ENCODE measurements at regions not wholly inside any gene's neighbourhood (a gene's known extent, or its start where the extent isn't known, plus 50 kb on each side); places are given as distances from the start of the nearest gene placed in this dataset.

DNA sequence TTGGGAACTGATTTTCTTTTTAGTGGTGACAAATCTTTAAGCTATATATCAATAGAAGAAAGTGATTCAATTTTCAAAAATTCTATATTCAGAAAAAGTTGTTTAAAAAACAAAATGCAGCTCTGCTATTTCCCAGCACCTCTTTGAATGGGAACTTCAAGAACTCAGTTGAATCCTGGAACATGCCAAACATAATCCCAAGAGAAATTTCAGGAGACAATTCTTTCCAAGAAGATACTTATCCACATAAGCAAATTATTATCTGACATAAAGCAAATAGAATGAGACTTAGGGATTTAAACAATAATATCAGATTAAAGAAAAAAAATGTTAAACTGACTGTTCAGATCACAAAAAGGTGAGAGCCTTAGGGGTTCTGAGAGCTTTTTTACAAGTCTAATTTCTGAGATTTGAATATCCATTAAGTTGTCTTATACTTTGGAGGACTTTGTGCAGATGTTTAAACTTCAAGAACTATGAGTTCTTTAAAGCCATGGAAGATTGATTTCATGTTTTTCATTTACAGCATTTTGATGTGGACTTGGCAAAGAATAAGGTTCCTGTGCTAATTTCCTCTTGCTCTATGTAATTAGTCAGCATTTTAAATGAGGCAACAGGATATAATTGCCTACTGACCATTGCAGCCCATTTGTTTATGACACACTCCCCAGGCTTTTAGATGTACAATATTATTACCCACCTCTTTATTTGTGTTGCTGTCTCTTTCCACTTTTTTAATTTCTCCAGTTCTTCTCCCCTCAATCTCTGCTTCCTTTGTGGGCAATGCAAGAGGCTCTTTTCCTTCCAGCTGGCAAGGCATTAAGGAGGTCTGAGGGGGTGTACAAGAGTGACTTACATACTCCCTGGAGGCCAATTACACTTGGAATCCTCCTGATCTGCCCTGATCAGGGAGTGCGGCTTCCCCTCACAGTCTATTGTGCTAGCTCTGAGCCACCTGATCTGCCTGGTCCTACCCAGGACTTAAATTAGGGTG is 419.1 kb downstream of the NR2F1-AS1 start:
- Histone ChIP-seq H3K36me3 (no peaks in the 10 kb centered on the region), H3K9me3 (no peaks in the 10 kb centered on the region), H3K4me3 (no peak overlapping the region), H3K27ac (peak overlapping the region; percentile 35 to 72 (median 40)), H3K27me3 (no peaks in the 10 kb centered on the region), H3K4me1 (no peaks in the 10 kb centered on the region)
- DNase-seq = no peak
- WGBS (ENCODE audit: insufficient coverage, low coverage, low lambda C conversion rate, missing lambda C conversion rate) = 73% methylated on average over 1 of the region's 1 CpG
- TF ChIP-seq POLR2A (IDR thresholded peaks at IDR 0.05) = no peak
- TF ChIP-seq CTCF (IDR thresholded peaks at IDR 0.05) = no peak
- intact Hi-C loops (cut with DNase I) = no loop called here
- peak; percentile 44 to 79 (median 59) for ATAC-seq

- Histone ChIP-seq H3K9me3 (no peaks in the 10 kb centered on the region), H3K27ac (no peak overlapping the region), H3K36me3 (no peaks in the 10 kb centered on the region), H3K27me3 (no peaks in the 10 kb centered on the region), H3K4me1 (no peaks in the 10 kb centered on the region), H3K4me3 (no peak overlapping the region)
- 50% methylated on average over 2 of the region's 3 CpGs for WGBS (ENCODE audit: insufficient coverage, low coverage, low lambda C conversion rate, missing lambda C conversion rate)
- intact Hi-C loops (cut with DNase I) = no loop called here
- ATAC-seq (no peak), DNase-seq (no peak)
- TF ChIP-seq CTCF (IDR thresholded peaks at IDR 0.05) (no peak), POLR2A (IDR thresholded peaks at IDR 0.05) (no peak)
These were observed 422.2 kb downstream of the NR2F1-AS1 start for GRCh38 chr5:93158841-93159240.

DNA sequence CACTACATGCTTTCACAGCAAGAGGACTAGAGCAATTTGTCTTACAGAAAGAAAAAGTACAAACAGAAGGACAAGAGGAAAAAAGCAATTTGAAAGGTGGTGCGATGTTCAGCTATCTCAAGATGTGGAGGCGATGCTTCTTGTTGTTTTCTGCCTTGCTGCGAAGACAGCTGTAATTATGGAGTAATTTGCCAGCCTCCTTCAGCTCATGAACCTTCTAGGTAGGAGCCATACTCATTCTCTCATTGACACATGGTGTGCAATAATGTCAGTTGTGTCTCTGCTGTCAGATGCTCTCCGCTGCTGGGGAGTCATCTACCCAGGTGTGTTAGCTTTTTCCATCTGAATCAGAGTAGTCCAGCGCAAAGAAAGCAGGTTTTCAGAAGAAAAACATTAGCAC is 424.5 kb downstream of the NR2F1-AS1 start:
- TF ChIP-seq POLR2A (IDR thresholded peaks at IDR 0.05) (no peak), CTCF (IDR thresholded peaks at IDR 0.05) (no peak)
- intact Hi-C loops (cut with DNase I) = no loop called here
- Histone ChIP-seq H3K27me3 (no peaks in the 10 kb centered on the region), H3K4me3 (no peak overlapping the region), H3K4me1 (no peaks in the 10 kb centered on the region), H3K27ac (no peak overlapping the region), H3K36me3 (no peaks in the 10 kb centered on the region), H3K9me3 (no peaks in the 10 kb centered on the region)
- ATAC-seq = no peak
- no peak for DNase-seq
- 82% methylated on average over 5 of the region's 5 CpGs for WGBS (ENCODE audit: insufficient coverage, low coverage, low lambda C conversion rate, missing lambda C conversion rate)

GRCh38 chr5:93154535-93154934 is 426.5 kb downstream of the NR2F1-AS1 start:
- Histone ChIP-seq H3K27me3 (no peaks in the 10 kb centered on the region), H3K4me3 (no peak overlapping the region), H3K4me1 (no peaks in the 10 kb centered on the region), H3K36me3 (no peaks in the 10 kb centered on the region), H3K27ac (no peak overlapping the region), H3K9me3 (no peaks in the 10 kb centered on the region)
- 31% methylated on average over 1 of the region's 1 CpG for WGBS (ENCODE audit: insufficient coverage, low coverage, low lambda C conversion rate, missing lambda C conversion rate)
- ATAC-seq = no peak
- intact Hi-C loops (cut with DNase I) = no loop called here
- TF ChIP-seq POLR2A (IDR thresholded peaks at IDR 0.05) (no peak), CTCF (IDR thresholded peaks at IDR 0.05) (no peak)
- DNase-seq = no peak
